SU-DHL-6 (cell line): ENCODE measurements at regions not wholly inside any gene's neighbourhood (a gene's known extent, or its start where the extent isn't known, plus 50 kb on each side); places are given as distances from the start of the nearest gene placed in this dataset.

Experiments used
- CTCF ChIP-seq: fragments of 200-600 bp; sonication (generic); IDR thresholded peaks from one replicate; pipeline ENCODE4 v1.5.1; 2017; ENCODE audit warnings: antibody characterized with exemption, mild to moderate bottlenecking, low read length, moderate library complexity; ENCODE audit not compliant: insufficient read depth, poor library complexity, severe bottlenecking
- EZH2phosphoT487 ChIP-seq: fragments of 200-600 bp; sonication (generic), shearing (Covaris generic); conservative IDR thresholded peaks from 2 replicates; pipeline ENCODE4 v1.6.1; 2018; ENCODE audit warnings: mild to moderate bottlenecking, antibody characterized with exemption, low read length, moderate library complexity, mixed read lengths

GRCh38 chr4:180665481-180665880 is 1577.7 kb upstream of the TENM3 start:
- TF ChIP-seq CTCF (no peak), EZH2phosphoT487 (no peak)
